Dendritic cell treated with granulocyte-macrophage colony-stimulating factor and Interleukin-4, amounts not matched to agents 40 ng/mL and 50 ng/mL, for 4 days (primary cell): ENCODE measurements at regions not wholly inside any gene's neighbourhood (a gene's known extent, or its start where the extent isn't known, plus 50 kb on each side); places are given as distances from the start of the nearest gene placed in this dataset.

ENCODE experiments used
- H3K27ac Mint-ChIP-seq: one replicate; pipeline ENCODE4 v1.8.0; 2022; ENCODE audit warnings: mild to moderate bottlenecking, mixed read lengths
- H3K27me3 Mint-ChIP-seq: one replicate; pipeline ENCODE4 v1.8.0; 2022; ENCODE audit warnings: mild to moderate bottlenecking, mixed read lengths
- H3K36me3 Mint-ChIP-seq: one replicate; pipeline ENCODE4 v1.8.0; 2022; ENCODE audit warnings: low read depth, mixed read lengths
- H3K4me1 Mint-ChIP-seq: one replicate; pipeline ENCODE4 v1.8.0; 2022; ENCODE audit warnings: low read depth, mixed read lengths
- H3K4me3 Mint-ChIP-seq: one replicate; pipeline ENCODE4 v1.8.0; 2022; ENCODE audit warnings: mild to moderate bottlenecking, moderate library complexity, mixed read lengths
- H3K9me3 Mint-ChIP-seq: one replicate; pipeline ENCODE4 v1.8.0; 2022; ENCODE audit warnings: mixed read lengths
- intact Hi-C: fragments of 100-400 bp; cut with micrococcal nuclease; formaldehyde crosslinking; loops from one replicate; pipeline ENCODE4 v1.15.0; 2022

DNA sequence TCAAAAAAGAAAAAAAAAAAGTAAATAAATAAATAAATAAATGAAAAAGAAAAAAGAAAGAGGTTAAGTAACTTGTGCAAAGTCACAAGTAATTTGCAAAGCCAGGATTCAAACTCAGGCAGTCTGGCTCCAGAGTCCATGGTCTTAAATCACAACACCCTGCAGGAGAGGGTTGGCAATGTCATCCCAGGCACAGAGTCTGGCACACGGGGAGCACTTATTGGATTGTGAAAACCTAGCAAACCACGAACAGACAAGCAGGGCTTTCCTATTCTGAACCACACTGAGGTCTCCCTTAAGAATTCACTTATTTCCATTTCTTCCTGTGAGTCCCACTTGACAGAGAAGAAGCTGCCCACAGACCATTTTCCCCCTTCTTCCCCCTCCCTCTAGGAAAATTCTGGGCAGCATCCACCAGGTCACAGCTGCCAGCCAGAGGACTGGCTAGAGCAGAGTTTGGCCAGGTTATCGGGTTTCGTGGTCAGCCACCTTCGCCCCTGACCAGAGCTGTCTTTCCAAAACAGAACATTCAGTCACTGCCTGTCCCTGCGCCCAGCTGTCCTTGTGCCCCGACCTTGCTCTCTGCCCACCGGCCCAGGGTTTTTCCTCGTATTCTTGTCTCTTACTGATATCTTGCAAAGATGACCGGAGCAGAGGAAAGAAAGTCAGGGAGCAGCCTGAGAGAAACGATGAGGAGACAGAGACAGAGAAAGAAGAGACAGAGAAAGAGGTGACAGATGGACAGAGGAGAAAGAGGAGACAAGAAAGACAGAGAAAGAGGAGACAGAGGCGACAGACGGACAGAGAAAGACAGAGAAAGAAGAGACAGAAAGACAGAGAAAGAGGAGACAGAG lies 106.4 kb upstream of the PTPN1 start:
- no peaks in the 10 kb centered on the region for H3K36me3 Mint-ChIP-seq
- intact Hi-C loops: no loop called here
- H3K27ac Mint-ChIP-seq: peak overlapping the region; percentile 0
- H3K4me3 Mint-ChIP-seq: no peak overlapping the region
- H3K9me3 Mint-ChIP-seq: no peaks in the 10 kb centered on the region
- peaks cover 27% of the 10 kb centered on the region for H3K4me1 Mint-ChIP-seq
- H3K27me3 Mint-ChIP-seq: peaks cover 21% of the 10 kb centered on the region

DNA sequence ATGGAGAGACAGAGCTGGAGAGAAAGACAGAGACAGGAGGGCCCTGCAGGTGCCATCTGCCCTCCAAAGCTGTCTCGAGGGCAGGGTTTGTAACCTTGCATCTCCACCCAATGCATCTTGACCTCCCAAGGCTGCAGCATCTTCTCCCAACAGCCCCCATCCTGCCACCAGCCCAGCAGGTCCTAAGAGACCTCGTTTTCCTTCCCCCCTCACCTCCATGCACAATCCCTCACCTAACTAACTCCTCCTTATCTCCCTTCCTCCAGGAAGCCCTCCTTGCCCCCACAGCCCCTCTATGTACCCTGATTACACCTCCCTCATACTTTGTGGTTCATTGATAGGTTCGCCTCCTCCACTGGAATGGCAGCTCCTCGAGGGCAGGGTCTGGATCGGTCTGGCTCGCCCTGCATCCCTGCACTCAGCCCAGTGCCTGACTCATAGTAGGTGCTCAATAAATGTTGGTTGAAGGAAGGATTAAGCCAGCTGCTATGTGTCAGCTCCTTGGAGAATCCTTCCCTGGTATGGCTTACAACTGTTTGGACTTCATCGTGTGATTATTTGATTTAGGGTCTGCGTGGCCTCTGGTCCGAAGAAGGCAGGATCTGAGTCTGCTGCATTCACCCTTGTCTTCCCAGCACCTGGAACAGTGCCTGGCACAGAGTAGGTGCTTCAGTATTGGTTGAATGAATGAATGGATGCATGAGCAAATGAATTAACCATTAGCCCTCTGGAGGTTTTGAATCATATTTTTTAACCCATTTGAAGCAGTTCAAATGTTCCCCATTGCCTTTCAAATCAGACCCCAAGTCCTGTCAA lies 105.6 kb upstream of the PTPN1 start:
- peak overlapping the region; percentile 0 for H3K27ac Mint-ChIP-seq

DNA sequence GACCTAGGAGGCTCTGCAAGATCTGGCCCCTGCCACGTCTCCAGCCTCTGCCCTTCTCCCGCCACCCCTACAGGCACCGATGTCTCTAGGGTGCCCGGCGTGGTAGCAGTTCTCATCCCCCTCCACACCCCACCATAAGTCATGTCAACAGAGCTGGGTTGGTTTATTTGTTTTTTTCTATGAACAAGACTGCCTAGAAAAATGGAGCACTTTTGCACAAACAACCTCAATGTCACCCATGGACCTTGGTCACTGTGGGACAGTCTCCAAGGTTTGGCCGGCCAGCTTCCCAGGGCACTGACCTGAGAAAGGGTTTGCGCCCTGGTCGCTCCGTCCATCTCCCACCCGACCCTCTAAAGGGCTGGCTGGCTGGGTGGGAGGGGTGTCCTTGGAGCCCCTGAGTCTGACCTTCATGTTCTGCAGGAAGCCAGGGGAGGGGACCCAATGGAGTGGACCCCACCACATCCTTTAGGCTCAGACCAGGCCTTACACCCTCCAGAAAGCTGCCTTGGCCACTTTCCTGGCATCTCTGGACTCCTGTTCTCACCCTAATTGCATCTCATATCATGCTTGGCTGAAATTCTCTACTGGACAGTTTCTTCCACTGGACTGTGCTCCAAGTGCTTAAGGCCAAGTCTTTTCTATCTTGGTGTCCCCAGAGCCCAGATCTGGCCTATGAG lies 104.8 kb upstream of the PTPN1 start:
- Mint-ChIP-seq H3K4me3 (no peak overlapping the region), H3K9me3 (no peaks in the 10 kb centered on the region), H3K4me1 (peaks cover 24% of the 10 kb centered on the region), H3K36me3 (no peaks in the 10 kb centered on the region), H3K27me3 (peaks cover 19% of the 10 kb centered on the region), H3K27ac (no peak overlapping the region)
- intact Hi-C loops: loop anchor here (5.0 kb wide), 1 partner anchor 47 kb away; no protein-coding TSS in a partner anchor

More for the DNA sequence above, 105.6 kb upstream of the PTPN1 start:
- intact Hi-C loops: loop anchor here (5.0 kb wide), 1 partner anchor 48 kb away; no protein-coding TSS in a partner anchor
- no peaks in the 10 kb centered on the region for H3K36me3 Mint-ChIP-seq
- no peak overlapping the region for H3K4me3 Mint-ChIP-seq
- no peaks in the 10 kb centered on the region for H3K9me3 Mint-ChIP-seq
- H3K27me3 Mint-ChIP-seq: peaks cover 21% of the 10 kb centered on the region
- H3K4me1 Mint-ChIP-seq: peaks cover 27% of the 10 kb centered on the region

DNA sequence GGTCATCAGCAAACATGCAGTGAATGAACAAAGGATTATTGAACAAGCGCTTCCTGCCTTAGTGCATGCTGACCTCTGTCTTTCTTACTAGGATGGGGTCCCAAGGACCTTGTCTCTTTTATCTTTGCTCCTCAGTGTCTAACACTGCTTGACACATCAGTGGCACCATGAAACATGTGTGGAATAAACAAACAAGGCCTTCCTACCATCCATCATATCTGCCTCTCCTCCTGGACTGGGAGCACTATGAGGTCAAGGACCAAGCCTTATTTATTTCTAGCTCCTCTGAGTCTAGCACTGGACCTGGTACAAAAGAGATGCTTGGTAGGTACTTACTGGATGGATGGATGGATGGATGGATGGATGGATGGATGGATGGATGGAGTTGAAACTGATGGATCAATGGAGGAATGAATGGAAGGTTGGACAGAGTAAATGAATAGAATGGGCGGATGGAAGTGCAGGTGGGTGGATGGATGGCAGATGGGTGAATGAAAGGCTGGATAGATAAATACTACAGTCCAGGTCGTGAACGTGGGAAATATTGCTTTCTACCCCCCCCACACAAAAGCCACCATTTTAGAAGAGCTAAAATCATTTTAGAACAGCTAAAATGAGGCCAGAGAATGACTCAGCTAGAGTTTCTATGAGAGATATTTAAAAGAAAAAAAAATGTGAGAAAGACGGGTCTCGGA lies 104.1 kb upstream of the PTPN1 start:
- H3K36me3 Mint-ChIP-seq: no peaks in the 10 kb centered on the region

DNA sequence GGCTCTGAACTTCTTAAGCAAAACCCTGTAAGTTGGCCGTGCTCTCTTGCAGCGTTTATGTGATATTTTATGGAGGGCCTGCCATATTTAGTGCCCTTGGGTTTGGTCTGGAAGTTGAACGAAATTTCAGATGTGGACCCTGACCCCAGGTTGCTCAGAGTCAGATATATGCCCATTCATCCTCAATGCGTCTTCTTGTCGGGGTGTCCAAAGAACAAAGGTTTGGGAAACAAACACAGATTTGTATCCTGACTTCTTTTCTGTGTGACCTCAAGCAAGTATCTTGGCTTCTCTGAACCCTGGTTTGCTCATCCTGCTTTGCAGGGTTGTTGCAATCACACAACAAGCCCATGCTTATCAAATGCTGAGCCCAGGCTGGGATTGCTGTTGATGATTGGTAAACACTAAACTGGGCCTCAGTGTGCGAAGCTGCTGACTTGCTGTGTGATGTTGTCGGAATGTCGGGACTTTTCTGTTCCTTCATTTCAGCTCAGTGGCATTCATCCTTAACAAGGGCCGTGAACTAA lies 103.5 kb upstream of the PTPN1 start:
- Mint-ChIP-seq H3K9me3 (no peaks in the 10 kb centered on the region), H3K27ac (no peak overlapping the region), H3K4me3 (no peak overlapping the region), H3K27me3 (peaks cover 19% of the 10 kb centered on the region), H3K36me3 (no peaks in the 10 kb centered on the region), H3K4me1 (peaks cover 21% of the 10 kb centered on the region)
- intact Hi-C loops: loop anchor here (5.0 kb wide), 1 partner anchor 46 kb away; no protein-coding TSS in a partner anchor

More for the DNA sequence above, 104.1 kb upstream of the PTPN1 start:
- intact Hi-C loops: loop anchor here (5.0 kb wide), 1 partner anchor 46 kb away; no protein-coding TSS in a partner anchor
- no peaks in the 10 kb centered on the region for H3K9me3 Mint-ChIP-seq
- no peak overlapping the region for H3K4me3 Mint-ChIP-seq
- no peak overlapping the region for H3K27ac Mint-ChIP-seq
- peaks cover 18% of the 10 kb centered on the region for H3K27me3 Mint-ChIP-seq
- peaks cover 20% of the 10 kb centered on the region for H3K4me1 Mint-ChIP-seq

DNA sequence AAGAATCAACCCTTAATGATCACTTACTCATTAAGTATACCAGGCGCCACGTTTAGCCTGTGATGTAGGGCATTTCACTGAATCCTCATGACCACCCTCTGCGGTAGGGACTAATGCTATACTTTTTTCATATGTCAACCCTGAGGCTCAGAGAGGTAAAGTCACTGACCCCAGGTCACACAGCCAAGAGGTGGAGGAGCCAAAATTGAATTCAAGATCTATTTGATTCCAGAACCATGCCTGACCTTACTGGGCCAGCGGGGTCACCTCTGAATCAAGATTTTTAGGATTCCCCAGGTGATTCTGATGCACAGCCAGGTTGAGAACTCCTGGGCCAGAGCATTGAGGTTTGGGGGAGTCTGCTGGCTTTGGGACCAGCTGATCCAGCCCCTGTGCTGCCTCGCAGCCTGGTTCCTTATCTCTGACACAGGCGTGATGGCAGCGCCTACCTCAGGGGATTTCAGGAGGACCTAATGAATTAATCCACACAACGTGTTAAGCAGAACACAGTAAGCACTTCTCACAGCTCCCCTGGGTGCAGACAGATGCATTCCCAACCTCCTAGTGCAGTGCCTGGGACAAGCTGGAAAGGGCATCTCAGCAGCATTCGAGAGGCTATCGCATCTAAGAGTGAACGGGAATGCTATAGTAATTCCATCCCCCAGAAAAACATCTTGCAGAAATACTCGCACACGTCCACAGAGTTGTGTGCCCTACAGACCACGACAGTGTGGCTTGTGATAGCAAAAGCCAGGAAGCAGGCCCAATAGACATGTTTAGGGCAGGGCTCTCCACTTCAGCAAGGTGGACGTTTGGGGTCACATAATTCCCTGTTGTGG lies 101.4 kb upstream of the PTPN1 start:
- Mint-ChIP-seq H3K27ac (peak overlapping the region; percentile 37), H3K4me1 (peaks cover 38% of the 10 kb centered on the region), H3K9me3 (no peaks in the 10 kb centered on the region), H3K36me3 (no peaks in the 10 kb centered on the region), H3K4me3 (no peak overlapping the region), H3K27me3 (peaks cover 18% of the 10 kb centered on the region)
- intact Hi-C loops: loop anchor here (5.0 kb wide), 1 partner anchor 44 kb away; no protein-coding TSS in a partner anchor

DNA sequence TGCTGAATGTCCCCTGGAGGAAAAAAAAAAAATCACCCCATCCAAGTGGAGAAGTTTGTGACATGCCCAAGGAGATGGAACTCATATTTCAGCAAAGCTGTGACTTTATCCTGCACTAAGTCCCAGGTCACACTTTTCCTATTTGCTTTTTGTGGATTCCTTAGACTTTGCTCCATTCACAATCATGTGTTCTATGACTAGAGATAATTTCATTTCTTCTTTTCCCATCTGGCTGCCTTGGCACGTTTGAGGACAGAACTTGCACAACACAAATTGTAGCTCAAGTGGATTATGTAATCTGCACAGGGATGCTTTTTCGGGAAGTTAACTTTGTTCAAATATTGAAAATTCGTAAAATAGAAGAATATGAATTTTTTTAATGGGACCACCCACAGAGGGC lies 100.7 kb upstream of the PTPN1 start:
- Mint-ChIP-seq H3K4me3 (no peak overlapping the region), H3K27me3 (peaks cover 11% of the 10 kb centered on the region), H3K4me1 (peaks cover 38% of the 10 kb centered on the region), H3K9me3 (no peaks in the 10 kb centered on the region), H3K27ac (peak overlapping the region; percentile 37), H3K36me3 (no peaks in the 10 kb centered on the region)
- intact Hi-C loops: loop anchor here (5.0 kb wide), 1 partner anchor 43 kb away; no protein-coding TSS in a partner anchor

DNA sequence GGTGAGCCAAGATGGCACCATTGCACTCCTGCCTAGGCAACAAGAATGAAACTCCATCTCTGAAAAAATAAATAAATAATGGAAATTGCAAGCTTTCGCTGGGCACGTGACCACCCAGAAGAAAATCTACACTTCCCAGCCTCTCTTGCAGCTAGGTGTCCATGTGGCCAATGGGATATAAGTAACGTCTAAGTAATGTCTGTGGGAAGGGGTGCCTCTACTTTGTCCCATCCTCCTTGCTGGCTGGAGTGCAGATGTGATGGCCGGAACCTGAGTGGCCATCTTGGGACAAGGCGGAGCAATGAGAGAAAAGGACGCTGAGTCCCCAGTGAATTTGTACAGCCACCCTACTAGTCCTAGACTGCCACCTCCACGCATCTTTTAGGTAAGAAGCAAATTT lies 99.8 kb upstream of the PTPN1 start:
- intact Hi-C loops: no loop called here
- H3K4me1 Mint-ChIP-seq: peaks cover 38% of the 10 kb centered on the region

DNA sequence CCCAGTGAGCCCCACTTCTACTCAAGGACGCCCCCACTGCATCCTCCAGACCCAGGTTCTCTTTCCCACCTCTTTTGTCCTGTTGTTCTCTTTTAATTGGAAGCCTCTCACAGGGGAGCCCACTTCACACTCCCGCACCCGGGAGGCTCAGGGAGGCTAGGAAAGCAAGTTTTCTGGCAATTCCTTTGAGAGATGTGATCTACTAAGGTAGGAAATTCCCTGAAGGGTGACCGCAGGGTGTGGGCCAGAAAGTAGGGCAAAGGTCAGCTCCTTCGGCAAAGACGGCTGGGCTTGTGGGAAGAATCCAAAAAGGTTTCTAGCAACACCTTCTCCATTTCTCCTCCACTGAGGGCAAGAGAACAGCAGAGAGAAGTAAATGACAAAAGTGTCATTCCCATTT lies 98.1 kb upstream of the PTPN1 start:
- H3K9me3 Mint-ChIP-seq: no peaks in the 10 kb centered on the region
- intact Hi-C loops: no loop called here
- peaks cover 8% of the 10 kb centered on the region for H3K27me3 Mint-ChIP-seq
- no peak overlapping the region for H3K27ac Mint-ChIP-seq
- peaks cover 44% of the 10 kb centered on the region for H3K4me1 Mint-ChIP-seq
- H3K4me3 Mint-ChIP-seq: no peak overlapping the region
- no peaks in the 10 kb centered on the region for H3K36me3 Mint-ChIP-seq

More for the DNA sequence above, 99.8 kb upstream of the PTPN1 start:
- Mint-ChIP-seq H3K4me3 (no peak overlapping the region), H3K9me3 (no peaks in the 10 kb centered on the region), H3K27ac (no peak overlapping the region), H3K36me3 (no peaks in the 10 kb centered on the region), H3K27me3 (peaks cover 8% of the 10 kb centered on the region)

DNA sequence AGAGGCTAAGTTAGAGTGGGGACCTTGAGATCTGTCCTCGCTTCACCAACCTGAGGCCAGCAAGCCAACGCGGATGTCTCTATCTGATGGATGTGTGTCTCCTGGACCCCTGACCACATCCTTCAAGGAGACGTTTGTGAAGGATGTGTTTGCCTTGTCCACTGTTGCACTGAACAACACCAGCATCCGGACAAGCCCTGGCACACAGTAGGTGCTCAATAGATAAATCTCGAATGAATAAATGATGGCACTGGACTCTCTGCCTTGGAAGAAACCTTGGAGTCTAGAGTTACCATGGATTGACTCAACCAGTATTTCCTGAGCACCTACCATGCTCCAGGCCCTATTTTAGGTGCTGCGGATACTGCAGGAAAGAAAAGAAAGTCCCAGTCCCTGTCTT lies 97.7 kb upstream of the PTPN1 start:
- H3K9me3 Mint-ChIP-seq: no peaks in the 10 kb centered on the region
- H3K27me3 Mint-ChIP-seq: peaks cover 8% of the 10 kb centered on the region
- no peak overlapping the region for H3K27ac Mint-ChIP-seq
- H3K4me3 Mint-ChIP-seq: no peak overlapping the region
- H3K36me3 Mint-ChIP-seq: no peaks in the 10 kb centered on the region
- intact Hi-C loops: no loop called here
- peaks cover 44% of the 10 kb centered on the region for H3K4me1 Mint-ChIP-seq

DNA sequence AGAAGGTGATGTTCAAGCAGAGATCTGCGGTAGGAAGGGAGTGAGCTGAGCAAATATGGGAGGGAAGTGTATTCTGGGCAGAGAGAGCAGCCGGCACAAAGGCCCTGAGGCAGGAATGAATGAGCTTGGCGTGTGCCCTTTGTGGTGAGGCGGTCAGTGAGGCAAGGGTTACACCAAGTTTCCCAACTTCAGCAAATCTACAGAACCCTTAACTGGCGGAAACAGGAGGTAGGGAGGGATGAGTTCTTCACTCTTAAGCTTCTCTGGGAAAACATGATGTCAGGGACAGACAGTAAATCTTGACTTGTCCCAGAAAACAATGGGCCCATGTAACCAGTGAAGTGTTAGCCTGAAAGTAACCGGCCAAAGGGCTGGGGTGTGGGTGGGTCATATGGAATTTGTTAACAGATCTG lies 97.1 kb upstream of the PTPN1 start:
- H3K27me3 Mint-ChIP-seq: peaks cover 9% of the 10 kb centered on the region
- H3K9me3 Mint-ChIP-seq: no peaks in the 10 kb centered on the region
- intact Hi-C loops: no loop called here
- no peaks in the 10 kb centered on the region for H3K36me3 Mint-ChIP-seq
- no peak overlapping the region for H3K4me3 Mint-ChIP-seq
- no peak overlapping the region for H3K27ac Mint-ChIP-seq
- H3K4me1 Mint-ChIP-seq: peaks cover 44% of the 10 kb centered on the region

DNA sequence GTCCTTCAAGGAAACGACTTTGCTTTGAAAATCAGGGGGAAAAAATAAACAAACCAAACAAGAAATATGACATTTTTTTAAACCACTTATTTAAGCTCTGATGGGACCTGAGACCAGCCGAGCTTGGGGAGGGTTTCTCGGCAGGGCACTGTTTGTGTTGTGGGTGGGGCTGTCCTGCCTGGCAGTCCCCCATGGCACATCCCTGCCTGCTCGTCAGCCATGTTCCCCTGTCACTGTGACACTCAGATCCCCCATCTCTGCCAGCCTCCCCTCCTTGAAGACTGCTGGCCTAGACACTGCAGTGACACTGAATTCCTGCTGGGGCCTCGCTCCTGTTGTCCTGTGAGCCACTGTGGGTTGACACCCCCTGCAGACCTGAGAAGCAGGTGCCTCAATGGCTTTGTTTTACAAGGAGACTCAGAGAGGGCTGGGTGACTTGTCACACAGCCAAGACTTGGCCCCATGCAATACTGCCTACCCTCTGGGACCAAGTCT lies 95.1 kb upstream of the PTPN1 start:
- Mint-ChIP-seq H3K27me3 (peaks cover 9% of the 10 kb centered on the region), H3K4me1 (peaks cover 44% of the 10 kb centered on the region), H3K27ac (no peak overlapping the region), H3K9me3 (no peaks in the 10 kb centered on the region), H3K36me3 (no peaks in the 10 kb centered on the region), H3K4me3 (no peak overlapping the region)
- intact Hi-C loops: no loop called here
